Erythroblast (primary cell): ENCODE measurements at regions not wholly inside any gene's neighbourhood (a gene's known extent, or its start where the extent isn't known, plus 50 kb on each side); places are given as distances from the start of the nearest gene placed in this dataset.

ENCODE experiments used
- GATA1 ChIP-seq: IDR thresholded peaks from 2 replicates; pipeline ENCODE4 v1.6.1; 2011; ENCODE audit warnings: low read depth, mild to moderate bottlenecking, control low read depth, low read length, moderate library complexity
- POLR2A ChIP-seq: IDR thresholded peaks from 2 replicates; pipeline ENCODE4 v1.6.1; 2011; ENCODE audit warnings: mild to moderate bottlenecking, low read length

- TF ChIP-seq POLR2A (no peak), GATA1 (no peak)
Measured at GRCh38 chr7:17501441-17502212, 203.2 kb downstream of the AHR start.
